Upper lobe of right lung (tissue), 1 donor: ENCODE measurements at regions not wholly inside any gene's neighbourhood (a gene's known extent, or its start where the extent isn't known, plus 50 kb on each side); places are given as distances from the start of the nearest gene placed in this dataset.

ENCODE experiments used
- ATAC-seq: fragments of 200-7000 bp; cut with Tn5 transposase; one replicate; pipeline ENCODE4 v1.9.1; 2020; ENCODE audit warnings: mild to moderate bottlenecking, moderate library complexity
- DNase-seq: peaks from one replicate; pipeline ENCODE4 v3.0.0-alpha.2; 2020
- H3K27ac ChIP-seq: fragments of 200-600 bp; one replicate; pipeline ENCODE4 v1.8.0; 2022
- H3K27me3 ChIP-seq: fragments of 200-600 bp; one replicate; pipeline ENCODE4 v1.8.0; 2022; ENCODE audit warnings: mild to moderate bottlenecking
- H3K36me3 ChIP-seq: fragments of 200-600 bp; one replicate; pipeline ENCODE4 v1.8.0; 2022
- H3K4me1 ChIP-seq: fragments of 200-600 bp; one replicate; pipeline ENCODE4 v1.8.0; 2022
- H3K4me3 ChIP-seq: fragments of 200-600 bp; one replicate; pipeline ENCODE4 v1.8.0; 2022; ENCODE audit warnings: mild to moderate bottlenecking
- H3K9me3 ChIP-seq: fragments of 200-600 bp; one replicate; pipeline ENCODE4 v1.8.0; 2022
- intact Hi-C: fragments of 100-400 bp; cut with DNase I; formaldehyde crosslinking; loops from one replicate; pipeline ENCODE4 v1.11.0; 2022
- TF ChIP-seq, protein P1 (sequence below): fragments of 200-600 bp; IDR thresholded peaks from one replicate; pipeline ENCODE4 v1.8.0; 2022; ENCODE audit warnings: antibody characterized with exemption
- donor health status: DM: no; HTN: yes; CAD: no; lungs with severe emphysema.

DNA sequence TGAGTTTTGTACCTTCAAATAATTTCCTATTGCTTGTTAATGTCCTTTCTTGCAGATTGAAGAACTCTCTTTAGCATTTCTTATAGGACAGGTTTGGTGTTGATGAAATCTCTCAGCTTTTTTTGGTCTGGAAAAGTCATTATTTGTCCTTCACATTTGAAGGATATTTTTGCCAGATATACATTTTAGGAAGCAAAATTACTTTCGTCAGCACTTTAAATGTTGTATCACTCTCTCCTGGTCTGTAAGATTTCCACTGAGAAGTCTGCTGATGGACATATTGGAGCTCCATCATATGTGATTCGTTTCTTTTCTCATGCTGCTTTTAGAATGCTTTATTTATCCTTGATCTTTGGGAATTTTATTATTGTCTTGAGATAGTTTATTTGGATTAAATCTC lies 105.5 kb downstream of the TNFSF13B start:
- Histone ChIP-seq H3K36me3 (no peaks in the 10 kb centered on the region), H3K27me3 (no peaks in the 10 kb centered on the region), H3K9me3 (no peaks in the 10 kb centered on the region), H3K4me3 (no peak overlapping the region), H3K27ac (no peak overlapping the region), H3K4me1 (no peaks in the 10 kb centered on the region)
- TF ChIP-seq, protein P1, sequence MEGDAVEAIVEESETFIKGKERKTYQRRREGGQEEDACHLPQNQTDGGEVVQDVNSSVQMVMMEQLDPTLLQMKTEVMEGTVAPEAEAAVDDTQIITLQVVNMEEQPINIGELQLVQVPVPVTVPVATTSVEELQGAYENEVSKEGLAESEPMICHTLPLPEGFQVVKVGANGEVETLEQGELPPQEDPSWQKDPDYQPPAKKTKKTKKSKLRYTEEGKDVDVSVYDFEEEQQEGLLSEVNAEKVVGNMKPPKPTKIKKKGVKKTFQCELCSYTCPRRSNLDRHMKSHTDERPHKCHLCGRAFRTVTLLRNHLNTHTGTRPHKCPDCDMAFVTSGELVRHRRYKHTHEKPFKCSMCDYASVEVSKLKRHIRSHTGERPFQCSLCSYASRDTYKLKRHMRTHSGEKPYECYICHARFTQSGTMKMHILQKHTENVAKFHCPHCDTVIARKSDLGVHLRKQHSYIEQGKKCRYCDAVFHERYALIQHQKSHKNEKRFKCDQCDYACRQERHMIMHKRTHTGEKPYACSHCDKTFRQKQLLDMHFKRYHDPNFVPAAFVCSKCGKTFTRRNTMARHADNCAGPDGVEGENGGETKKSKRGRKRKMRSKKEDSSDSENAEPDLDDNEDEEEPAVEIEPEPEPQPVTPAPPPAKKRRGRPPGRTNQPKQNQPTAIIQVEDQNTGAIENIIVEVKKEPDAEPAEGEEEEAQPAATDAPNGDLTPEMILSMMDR: no peak
- ATAC-seq: no peak
- intact Hi-C loops: no loop called here
- no peak for DNase-seq

DNA sequence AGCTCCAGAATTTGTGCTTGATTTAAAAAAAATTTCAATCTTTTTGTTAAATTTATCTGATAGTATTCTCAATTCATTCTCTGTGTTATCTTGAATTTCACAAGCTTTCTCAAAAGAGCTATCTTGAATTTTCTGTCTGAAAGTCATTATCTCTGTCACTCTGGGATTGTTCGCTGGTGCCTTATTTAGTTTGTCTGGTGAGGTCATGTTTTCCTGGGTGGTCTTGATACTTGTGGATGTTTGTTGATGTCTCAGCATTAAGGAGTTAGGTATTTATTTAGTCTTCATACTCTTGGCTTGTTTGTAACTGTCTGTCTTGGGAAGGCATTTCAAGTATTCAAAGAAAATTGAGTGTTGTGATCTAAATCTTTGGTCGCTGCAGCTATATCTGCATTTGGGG lies 106.3 kb downstream of the TNFSF13B start:
- Histone ChIP-seq H3K27ac (no peak overlapping the region), H3K4me3 (no peak overlapping the region), H3K27me3 (no peaks in the 10 kb centered on the region), H3K9me3 (no peaks in the 10 kb centered on the region), H3K36me3 (no peaks in the 10 kb centered on the region), H3K4me1 (no peaks in the 10 kb centered on the region)
- TF ChIP-seq, protein P1: no peak
- intact Hi-C loops: no loop called here
- DNase-seq (no peak), ATAC-seq (no peak)

DNA sequence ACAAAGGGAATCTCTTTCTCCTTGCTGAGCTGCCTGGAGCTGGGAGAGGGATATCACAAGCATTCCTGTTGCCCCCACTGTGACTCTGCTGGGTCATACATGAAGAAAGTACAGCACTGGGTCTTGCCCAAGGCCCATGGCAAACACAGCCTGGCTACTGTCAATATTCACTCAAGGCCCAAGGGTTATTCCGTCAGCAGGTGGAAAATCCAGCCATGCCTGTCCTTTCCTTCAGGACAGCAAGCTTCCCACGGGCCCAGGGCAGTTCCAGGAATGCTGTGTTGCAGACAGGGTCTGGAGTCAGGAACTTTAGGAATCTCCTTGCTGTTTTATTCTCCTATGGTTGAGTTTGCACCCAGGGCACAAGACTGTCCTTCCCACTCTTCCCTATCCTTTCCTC lies 106.8 kb downstream of the TNFSF13B start:
- ATAC-seq (no peak), DNase-seq (no peak)
- Histone ChIP-seq H3K27ac (no peak overlapping the region), H3K9me3 (no peaks in the 10 kb centered on the region), H3K4me3 (no peak overlapping the region), H3K4me1 (no peaks in the 10 kb centered on the region), H3K36me3 (no peaks in the 10 kb centered on the region), H3K27me3 (no peaks in the 10 kb centered on the region)
- TF ChIP-seq, protein P1: no peak
- intact Hi-C loops: no loop called here

DNA sequence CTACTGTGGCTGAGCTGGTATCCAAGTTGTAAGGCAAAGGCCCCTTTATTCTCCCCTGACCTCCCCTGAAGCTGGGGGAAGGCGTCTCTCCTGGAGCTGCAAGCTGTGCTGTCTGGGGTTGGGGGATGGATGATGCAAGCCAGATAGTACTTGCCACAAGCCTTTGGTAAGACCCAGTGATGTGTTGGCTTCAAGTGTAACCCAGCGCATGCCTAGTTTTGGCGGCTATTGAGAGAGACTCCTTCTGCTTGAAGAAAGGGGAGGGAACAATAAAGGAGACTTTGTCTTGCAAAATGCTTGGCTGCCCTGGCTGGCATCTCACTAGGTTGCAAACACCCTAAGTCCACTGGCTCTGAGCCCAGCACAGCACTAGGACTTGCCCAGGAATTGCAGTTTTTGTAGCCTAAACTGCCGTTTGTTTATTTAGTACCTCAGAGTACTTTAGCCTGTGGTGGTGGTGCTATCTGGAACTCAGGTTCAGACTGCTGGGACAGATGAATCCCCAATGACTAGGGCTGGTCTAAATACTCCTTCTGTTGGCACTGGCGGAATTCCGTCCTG lies 108.2 kb downstream of the TNFSF13B start:
- Histone ChIP-seq H3K27ac (no peak overlapping the region), H3K9me3 (no peaks in the 10 kb centered on the region), H3K36me3 (no peaks in the 10 kb centered on the region), H3K4me3 (no peak overlapping the region), H3K4me1 (no peaks in the 10 kb centered on the region), H3K27me3 (no peaks in the 10 kb centered on the region)
- TF ChIP-seq, protein P1: no peak
- ATAC-seq: no peak
- DNase-seq: no peak
- intact Hi-C loops: no loop called here

DNA sequence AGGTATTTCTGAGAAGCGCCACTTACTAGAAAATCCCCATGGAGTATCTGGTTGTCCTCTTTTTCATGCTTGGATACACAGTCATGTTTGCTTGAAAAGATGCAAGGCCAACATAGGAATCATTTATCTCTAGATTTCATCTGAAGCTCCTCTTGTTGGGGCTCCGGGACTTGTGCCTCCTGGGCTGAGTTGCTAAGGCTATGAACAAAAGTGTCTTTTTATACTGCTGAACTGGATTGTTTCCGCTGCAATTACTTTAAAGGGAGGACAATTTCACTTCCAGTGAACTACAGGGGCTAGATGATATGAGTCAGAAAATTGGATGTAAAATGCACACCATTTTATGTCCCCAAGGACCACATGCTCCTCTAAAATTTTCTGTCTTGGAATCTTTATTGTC lies 114.1 kb downstream of the TNFSF13B start:
- intact Hi-C loops: no loop called here
- no peak overlapping the region for H3K4me3 ChIP-seq
- no peaks in the 10 kb centered on the region for H3K9me3 ChIP-seq
- TF ChIP-seq, protein P1: no peak
- H3K36me3 ChIP-seq: no peaks in the 10 kb centered on the region
- H3K27me3 ChIP-seq: no peaks in the 10 kb centered on the region
- DNase-seq (no peak), ATAC-seq (no peak)
- no peak overlapping the region for H3K27ac ChIP-seq
- H3K4me1 ChIP-seq: no peaks in the 10 kb centered on the region

DNA sequence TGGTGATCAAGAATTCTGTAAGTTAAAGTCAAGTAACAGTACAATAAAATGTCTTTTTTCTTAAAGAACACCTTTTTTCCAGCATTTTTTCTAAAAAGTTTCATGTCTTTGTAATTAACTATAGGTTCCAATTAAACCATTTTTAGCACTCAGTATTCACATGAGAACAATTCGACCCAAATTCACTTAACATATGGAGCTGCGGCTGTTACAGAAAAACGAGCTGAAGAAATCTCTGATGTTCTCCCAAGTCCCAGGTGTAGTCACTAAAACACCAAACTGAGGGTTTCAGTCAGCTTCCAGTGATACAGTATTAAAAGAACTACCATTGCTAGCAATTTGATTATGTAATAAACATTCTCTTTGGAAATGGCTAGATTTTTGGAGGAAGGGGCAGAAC lies 117.6 kb downstream of the TNFSF13B start:
- Histone ChIP-seq H3K4me3 (no peak overlapping the region), H3K36me3 (no peaks in the 10 kb centered on the region), H3K4me1 (no peaks in the 10 kb centered on the region), H3K27me3 (no peaks in the 10 kb centered on the region), H3K27ac (no peak overlapping the region), H3K9me3 (no peaks in the 10 kb centered on the region)
- no peak for DNase-seq
- no peak for ATAC-seq
- intact Hi-C loops: no loop called here
- TF ChIP-seq, protein P1: no peak
